H1 (cell line): ENCODE measurements at regions not wholly inside any gene's neighbourhood (a gene's known extent, or its start where the extent isn't known, plus 50 kb on each side); places are given as distances from the start of the nearest gene placed in this dataset.

Source experiments
- CTCF ChIA-PET: fragments of 300-600 bp; sonication (Branson Sonifier 250); formaldehyde crosslinking; loops from one replicate; lab custom pipeline; 2021; ENCODE audit not compliant: partially characterized antibody; lab: Charles Lee
- POLR2A ChIA-PET: fragments of 300-600 bp; sonication (Branson Sonifier 250); formaldehyde crosslinking; loops from one replicate; lab custom pipeline; 2021; ENCODE audit warnings: inconsistent platforms; ENCODE audit not compliant: partially characterized antibody; lab: Charles Lee
- DNase-seq, 2 experiments: peaks; one replicate each; pipeline versions ENCODE4 v3.0.0 to v3.0.0-alpha.2; 2010 to 2022; ENCODE audit warnings: low spot score in 2 of 2, low read depth in 1 of 2, mixed read lengths in 1 of 2
- FAIRE-seq: peaks from 2 replicates; lab custom pipeline; 2011; peaks lifted over from hg19 to GRCh38; lab: Jason Lieb, UNC
- H2AFZ ChIP-seq: 2 replicates; pipeline ENCODE4 v1.8.1; 2012; ENCODE audit warnings: low read length, inconsistent platforms
- H2AK5ac ChIP-seq: 2 replicates; pipeline ENCODE4 v1.6.1; 2013; ENCODE audit warnings: low read depth, low read length
- H2BK120ac ChIP-seq: replicated peaks from 2 replicates; pipeline ENCODE3; 2013; ENCODE audit warnings: low read depth, low read length, inconsistent platforms
- H2BK12ac ChIP-seq: 2 replicates; pipeline ENCODE4 v1.6.1; 2013; ENCODE audit warnings: low read depth, low read length
- H2BK15ac ChIP-seq: 2 replicates; pipeline ENCODE4 v1.6.1; 2013; ENCODE audit warnings: low read length
- H2BK20ac ChIP-seq: 2 replicates; pipeline ENCODE4 v1.6.1; 2013; ENCODE audit warnings: low read length
- H2BK5ac ChIP-seq: 2 replicates; pipeline ENCODE4 v1.6.1; 2013; ENCODE audit warnings: low read depth, low read length
- H3K14ac ChIP-seq: 2 replicates; pipeline ENCODE4 v1.6.1; 2013; ENCODE audit warnings: inconsistent platforms; ENCODE audit not compliant: insufficient read length
- H3K18ac ChIP-seq: 2 replicates; pipeline ENCODE4 v1.6.1; 2013; ENCODE audit warnings: low read length; ENCODE audit errors: extremely low read depth
- H3K23ac ChIP-seq: 2 replicates; pipeline ENCODE4 v1.6.1; 2013; ENCODE audit warnings: inconsistent platforms; ENCODE audit not compliant: insufficient read length
- H3K23me2 ChIP-seq: 2 replicates; pipeline ENCODE4 v1.6.1; 2013; ENCODE audit warnings: low read depth, low read length
- H3K27ac ChIP-seq: 2 replicates; pipeline ENCODE4 v1.6.1; 2011; ENCODE audit warnings: low read depth, low read length, inconsistent platforms
- H3K27me3 ChIP-seq, 4 experiments: replicated peaks in 1 of 4; 1 replicate in 1 of 4; 2 replicates in 3 of 4; pipeline versions ENCODE4 v1.6.1 to v1.8.1; 2011 to 2013; ENCODE audit warnings: low read length in 3 of 4, mild to moderate bottlenecking in 3 of 4, inconsistent platforms in 2 of 4, mixed read lengths in 2 of 4, moderate library complexity in 1 of 4; ENCODE audit not compliant: control insufficient read depth in 3 of 4, insufficient read depth in 3 of 4; ENCODE audit errors: extremely low read depth in 1 of 4
- H3K36me3 ChIP-seq, 4 experiments: 2 replicates each; pipeline versions ENCODE4 v1.6.1 to v1.8.1; 2011 to 2013; ENCODE audit warnings: mild to moderate bottlenecking in 4 of 4, low read length in 3 of 4, moderate library complexity in 2 of 4, control low read depth in 1 of 4, inconsistent platforms in 1 of 4; ENCODE audit not compliant: insufficient read depth in 4 of 4, control insufficient read depth in 2 of 4
- H3K4ac ChIP-seq: replicated peaks from 2 replicates; pipeline ENCODE3; 2013; ENCODE audit warnings: low read length, low read depth, mixed read lengths, inconsistent platforms; ENCODE audit not compliant: insufficient read length
- H3K4me1 ChIP-seq, 4 experiments: replicated peaks in 1 of 4; 1 replicate in 1 of 4; 2 replicates in 3 of 4; pipeline versions ENCODE4 v1.6.1 to v1.8.1; 2011 to 2013; ENCODE audit warnings: low read length in 3 of 4, inconsistent platforms in 2 of 4, mixed read lengths in 1 of 4; ENCODE audit not compliant: insufficient read depth in 4 of 4, control insufficient read depth in 3 of 4
- H3K4me2 ChIP-seq, 2 experiments: 2 replicates each; pipeline versions ENCODE4 v1.6.1 to v1.8.1; 2011 to 2013; ENCODE audit warnings: low read depth in 2 of 2, low read length in 2 of 2, control low read depth in 1 of 2, inconsistent platforms in 1 of 2, mild to moderate bottlenecking in 1 of 2; ENCODE audit not compliant: insufficient read depth in 1 of 2
- H3K4me3 ChIP-seq, 4 experiments: fragments of 200-600, 300-600 bp in 1 of 4; sonication (generic), shearing (Covaris generic), sonication (Bioruptor Twin) in 1 of 4; 2 replicates each; pipeline versions ENCODE4 v1.5.1 to v1.8.1; 2011 to 2016; ENCODE audit warnings: low read length in 4 of 4, low read depth in 3 of 4, control low read depth in 2 of 4, inconsistent platforms in 2 of 4, mild to moderate bottlenecking in 2 of 4, mixed read lengths in 1 of 4, moderate library complexity in 1 of 4; ENCODE audit not compliant: insufficient read depth in 2 of 4; ENCODE audit errors: extremely low read depth in 1 of 4
- H3K56ac ChIP-seq: replicated peaks from 2 replicates; pipeline ENCODE3; 2013; ENCODE audit warnings: low read depth, mild to moderate bottlenecking, mixed read lengths, low read length, inconsistent platforms; ENCODE audit not compliant: insufficient read length
- H3K79me1 ChIP-seq: 2 replicates; pipeline ENCODE4 v1.6.1; 2013; ENCODE audit warnings: low read depth, low read length, control low read depth
- H3K79me2 ChIP-seq, 2 experiments: 2 replicates each; pipeline versions ENCODE4 v1.6.1 to v1.8.1; 2012 to 2013; ENCODE audit warnings: low read length in 2 of 2, mild to moderate bottlenecking in 2 of 2, inconsistent platforms in 1 of 2; ENCODE audit not compliant: insufficient read depth in 2 of 2, control insufficient read depth in 1 of 2
- H3K9ac ChIP-seq, 4 experiments: replicated peaks in 1 of 4; 1 replicate in 1 of 4; 2 replicates in 3 of 4; pipeline versions ENCODE4 v1.6.1 to v1.8.1; 2011 to 2013; ENCODE audit warnings: low read depth in 3 of 4, low read length in 3 of 4, control low read depth in 2 of 4, mild to moderate bottlenecking in 2 of 4, moderate library complexity in 2 of 4, inconsistent platforms in 1 of 4; ENCODE audit errors: extremely low read depth in 1 of 4
- H3K9me3 ChIP-seq, 2 experiments: 2 replicates each; pipeline versions ENCODE4 v1.6.1 to v1.8.1; 2012 to 2013; ENCODE audit warnings: mild to moderate bottlenecking in 2 of 2, moderate library complexity in 2 of 2, control low read depth in 1 of 2, inconsistent platforms in 1 of 2, low read depth in 1 of 2, low read length in 1 of 2, mixed read lengths in 1 of 2; ENCODE audit not compliant: insufficient read depth in 2 of 2
- H4K20me1 ChIP-seq, 2 experiments: replicated peaks in 1 of 2; 2 replicates each; pipeline versions ENCODE3 to v1.8.1; 2011 to 2013; ENCODE audit warnings: inconsistent platforms in 2 of 2, low read length in 2 of 2, mild to moderate bottlenecking in 1 of 2; ENCODE audit not compliant: insufficient read depth in 2 of 2, control insufficient read depth in 1 of 2
- H4K5ac ChIP-seq: 2 replicates; pipeline ENCODE4 v1.6.1; 2013; ENCODE audit warnings: low read length, low read depth, mixed read lengths, inconsistent platforms; ENCODE audit not compliant: insufficient read length
- H4K8ac ChIP-seq: 2 replicates; pipeline ENCODE4 v1.8.0; 2013; ENCODE audit warnings: mild to moderate bottlenecking, moderate library complexity, low read length, inconsistent platforms; ENCODE audit not compliant: insufficient read depth; ENCODE audit errors: extremely low read depth
- H4K91ac ChIP-seq: replicated peaks from 2 replicates; pipeline ENCODE3; 2013; ENCODE audit warnings: low read length, mixed read lengths, inconsistent platforms; ENCODE audit not compliant: insufficient read length
- CBX8 ChIP-seq: fragments of 300-800, 300-1000 bp; sonication (generic); IDR thresholded peaks from 2 replicates; pipeline ENCODE4 v1.7.1; 2016; ENCODE audit warnings: low read depth, low read length, borderline replicate concordance
- CHD2 ChIP-seq: IDR thresholded peaks from 2 replicates; pipeline ENCODE4 v1.6.1; 2012; ENCODE audit warnings: low read length, improper control_type of control experiment
- CTCF ChIP-seq, 3 experiments: IDR thresholded peaks; 1 replicate in 2 of 3; 2 replicates in 1 of 3; pipeline versions ENCODE4 v1.5.1 to v1.6.1; 2011; ENCODE audit warnings: low read length in 3 of 3, mild to moderate bottlenecking in 3 of 3, inconsistent platforms in 2 of 3, low read depth in 1 of 3, moderate library complexity in 1 of 3; ENCODE audit not compliant: insufficient read depth in 1 of 3; ENCODE audit errors: control extremely low read depth in 1 of 3
- JUND ChIP-seq: IDR thresholded peaks from 2 replicates; pipeline ENCODE4 v1.6.1; 2011; ENCODE audit warnings: mild to moderate bottlenecking, improper control_type of control experiment, low read length
- SP4 ChIP-seq: IDR thresholded peaks from 2 replicates; pipeline ENCODE4 v1.6.1; 2012; ENCODE audit warnings: low read length, inconsistent platforms
- SUZ12 ChIP-seq: fragments of 200-600 bp; sonication (generic); IDR thresholded peaks from 2 replicates; pipeline ENCODE4 v1.6.1; 2012; ENCODE audit warnings: mild to moderate bottlenecking, inconsistent platforms, low read length, moderate library complexity, mixed read lengths
- WGBS, 2 experiments: shearing (Covaris generic) in 1 of 2; methylation state at CpG; one replicate each; pipeline versions ENCODE4 v1.1.6 to v1.1.7; 2013 to 2015; ENCODE audit warnings: low lambda C conversion rate in 2 of 2, mixed read lengths in 2 of 2, inconsistent platforms in 1 of 2, low coverage in 1 of 2, missing lambda C conversion rate in 1 of 2; ENCODE audit not compliant: insufficient replicate concordance in 2 of 2, insufficient coverage in 1 of 2, insufficient read length in 1 of 2; ENCODE audit errors: extremely low coverage in 1 of 2, missing lambda C conversion rate in 1 of 2; 5-methylcytosine and 5-hydroxymethylcytosine counted together

GRCh38 chr1:115412733-115413132 lies 74.7 kb upstream of the NGF start:
- Histone ChIP-seq H3K23ac (no peak overlapping the region), H2AK5ac (no peak overlapping the region), H3K56ac (no peak overlapping the region), H3K18ac (no peak overlapping the region), H3K27ac (no peak overlapping the region), H3K4ac (no peak overlapping the region), H2BK15ac (no peak overlapping the region), H4K91ac (no peak overlapping the region), H3K36me3 (no peaks in the 10 kb centered on the region), H2AFZ (no peak overlapping the region), H3K4me1 (no peaks in the 10 kb centered on the region), H2BK20ac (no peak overlapping the region), H3K9me3 (no peaks in the 10 kb centered on the region; a peak in 1 of 4 replicates), H3K14ac (no peak overlapping the region), H3K4me2 (no peak overlapping the region), H4K5ac (no peak overlapping the region), H4K20me1 (no peaks in the 10 kb centered on the region), H2BK120ac (no peak overlapping the region), H3K79me2 (no peaks in the 10 kb centered on the region), H3K27me3 (no peaks in the 10 kb centered on the region), H3K9ac (no peak overlapping the region), H2BK12ac (no peak overlapping the region), H4K8ac (no peak overlapping the region), H3K23me2 (no peaks in the 10 kb centered on the region), H3K4me3 (no peak overlapping the region), H2BK5ac (no peak overlapping the region), H3K79me1 (no peaks in the 10 kb centered on the region)
- ChIA-PET POLR2A (no interaction called here), CTCF (interaction anchor here (0.8 kb wide), 1 partner anchor 11 kb away, joined by 3 read pairs; no protein-coding TSS in a partner anchor)
- 100% methylated on average over 1 of the region's 1 CpG; no CpG with 5 or more reads in 1 of the 2 experiments for WGBS, 2 experiments
- FAIRE-seq (no peak), DNase-seq (no peak)
- no peak for TF ChIP-seq JUND
- TF ChIP-seq CTCF (IDR thresholded peaks at IDR 0.05; ENCODE audit: control extremely low read depth in 1 of 3, insufficient read depth in 1 of 3, low read depth in 1 of 3, low read length in 3 of 3) = no peak
- TF ChIP-seq SP4 = no peak
- TF ChIP-seq CBX8 = no peak
- TF ChIP-seq SUZ12 = no peak
- TF ChIP-seq CHD2 = no peak
